Tongue (tissue), 1 donor: ENCODE measurements at regions not wholly inside any gene's neighbourhood (a gene's known extent, or its start where the extent isn't known, plus 50 kb on each side); places are given as distances from the start of the nearest gene placed in this dataset.
A peak's percentile ranks its signal among the peaks of the same experiment; 100 is the strongest.
"Not testable (repeated sequence)": the region's sequence is repeated elsewhere in the genome, so short reads cannot be mapped to it uniquely, and the experiment has no call there.

ENCODE experiments used
- DNase-seq: peaks from one replicate; pipeline ENCODE4 v3.0.0-alpha.2; 2015

GRCh38 chr17:33701910-33702309, 408.8 kb upstream of the ASIC2 start:
- no peak for DNase-seq

GRCh38 chr17:33704856-33705255, 411.8 kb upstream of the ASIC2 start:
- no peak for DNase-seq

GRCh38 chr17:33709881-33710280, 416.8 kb upstream of the ASIC2 start:
- no peak for DNase-seq

- no peak for DNase-seq
These were observed 419.0 kb upstream of the ASIC2 start for GRCh38 chr17:33712120-33712519.

DNA sequence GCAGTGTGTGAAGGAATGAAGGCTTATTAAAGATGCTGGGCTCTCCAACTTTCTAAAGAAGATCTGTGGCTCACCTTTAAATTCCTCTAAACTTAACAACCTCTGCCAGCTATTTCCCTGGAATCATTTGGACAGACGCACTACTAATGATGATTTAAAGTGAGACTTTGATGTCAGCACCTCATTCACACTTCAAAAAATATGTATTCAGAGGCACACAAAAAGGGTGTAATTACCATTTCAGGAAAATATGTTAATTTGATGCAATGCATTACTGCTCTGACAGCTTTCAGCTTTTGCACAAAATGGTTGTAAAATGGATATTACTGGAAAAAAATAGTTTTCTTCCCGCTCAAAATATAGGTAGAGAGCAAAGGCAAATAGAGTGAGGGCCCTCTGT, 423.9 kb upstream of the ASIC2 start:
- DNase-seq: no peak

DNA sequence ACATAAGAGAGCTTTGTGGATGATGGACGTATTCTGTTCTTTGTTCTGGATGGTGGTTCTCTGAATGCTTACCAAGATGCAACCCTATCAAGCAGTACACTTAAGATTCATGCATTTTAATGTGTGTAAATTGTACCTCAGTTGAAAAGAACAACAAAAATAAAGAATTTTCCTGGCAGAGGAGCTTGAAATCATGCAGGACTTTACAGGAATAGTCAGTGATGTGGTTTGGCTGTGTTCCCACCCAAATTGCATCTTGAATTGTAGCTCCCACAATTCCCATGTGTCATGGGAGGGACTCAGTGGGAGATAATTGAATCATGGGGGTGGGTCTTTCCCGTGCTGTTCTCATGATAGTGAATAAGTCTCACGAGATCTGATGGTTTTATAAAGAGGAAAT, 430.6 kb upstream of the ASIC2 start:
- DNase-seq: not testable (repeated sequence)

DNA sequence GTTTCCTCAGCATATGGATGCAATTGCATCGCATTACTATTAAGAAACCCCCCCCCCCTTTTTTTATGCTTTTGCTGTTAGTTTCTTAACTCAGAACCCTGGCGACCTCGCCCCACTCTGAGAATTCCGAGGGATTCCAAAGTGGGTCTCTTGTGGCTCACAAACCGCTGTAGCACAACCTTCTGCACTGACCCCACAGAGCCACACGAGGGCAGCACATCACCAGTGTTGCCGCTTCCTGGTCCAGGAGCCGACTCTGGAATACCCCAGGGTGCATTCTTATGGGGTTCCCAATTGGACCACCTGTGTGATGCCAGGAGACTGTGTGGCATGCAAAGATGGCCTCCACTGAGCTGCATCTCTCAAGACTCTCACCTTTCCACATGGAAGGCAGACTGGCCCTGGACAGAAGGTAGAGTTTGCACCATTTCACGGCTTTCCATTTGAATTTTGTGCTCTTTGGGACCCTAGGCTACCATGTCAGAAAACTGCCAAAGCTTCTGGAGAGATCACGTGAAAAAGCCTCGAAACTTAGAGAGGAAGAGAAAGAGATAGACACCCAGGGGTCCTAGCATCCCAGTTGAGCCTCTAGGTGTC, 432.7 kb upstream of the ASIC2 start:
- peak; percentile 39 for DNase-seq

- no peak for DNase-seq
These were observed 437.0 kb upstream of the ASIC2 start for GRCh38 chr17:33730131-33730530.

DNA sequence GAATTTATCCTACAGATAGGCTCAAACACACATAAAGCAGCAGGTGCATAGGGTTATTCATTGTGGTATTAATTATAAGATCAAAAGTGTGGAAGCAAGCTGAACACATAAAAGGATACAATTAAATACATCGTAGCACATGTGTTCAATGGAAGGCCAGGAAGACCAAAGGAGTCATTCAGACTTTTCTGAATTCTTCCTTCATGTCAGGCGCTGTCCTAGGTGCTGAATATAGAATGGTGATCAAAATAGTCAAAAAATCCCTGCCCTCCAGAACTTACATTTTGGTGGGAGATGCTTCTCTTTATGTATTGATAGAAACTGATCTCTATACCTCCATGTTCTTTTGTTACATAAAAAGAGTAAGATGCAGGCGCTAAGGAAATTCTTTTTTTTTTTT, 439.0 kb upstream of the ASIC2 start:
- peak; percentile 50 for DNase-seq

GRCh38 chr17:33739714-33740113, 446.6 kb upstream of the ASIC2 start:
- DNase-seq: no peak

- no peak for DNase-seq
These were observed 452.1 kb upstream of the ASIC2 start for GRCh38 chr17:33745047-33745760.

DNA sequence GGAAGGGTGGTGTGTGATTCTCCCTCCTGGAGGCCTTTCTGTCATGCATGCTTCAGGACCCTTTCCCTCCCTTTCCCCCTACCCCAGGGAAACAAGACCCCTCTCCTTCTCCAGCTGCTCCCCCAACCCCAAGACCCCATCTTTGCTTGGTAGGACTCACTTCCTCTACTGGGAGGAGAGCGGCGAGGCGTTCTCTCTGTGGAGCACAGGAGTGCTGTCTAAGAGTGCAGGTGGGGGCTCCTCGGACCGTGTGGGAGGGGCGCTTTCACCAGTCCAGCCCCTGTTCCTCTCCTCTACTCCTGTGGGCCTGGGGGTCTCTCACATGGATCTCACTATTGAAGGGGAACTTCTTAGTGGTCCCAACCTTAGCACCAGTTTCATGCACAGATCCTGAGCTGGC, 456.1 kb upstream of the ASIC2 start:
- no peak for DNase-seq

DNA sequence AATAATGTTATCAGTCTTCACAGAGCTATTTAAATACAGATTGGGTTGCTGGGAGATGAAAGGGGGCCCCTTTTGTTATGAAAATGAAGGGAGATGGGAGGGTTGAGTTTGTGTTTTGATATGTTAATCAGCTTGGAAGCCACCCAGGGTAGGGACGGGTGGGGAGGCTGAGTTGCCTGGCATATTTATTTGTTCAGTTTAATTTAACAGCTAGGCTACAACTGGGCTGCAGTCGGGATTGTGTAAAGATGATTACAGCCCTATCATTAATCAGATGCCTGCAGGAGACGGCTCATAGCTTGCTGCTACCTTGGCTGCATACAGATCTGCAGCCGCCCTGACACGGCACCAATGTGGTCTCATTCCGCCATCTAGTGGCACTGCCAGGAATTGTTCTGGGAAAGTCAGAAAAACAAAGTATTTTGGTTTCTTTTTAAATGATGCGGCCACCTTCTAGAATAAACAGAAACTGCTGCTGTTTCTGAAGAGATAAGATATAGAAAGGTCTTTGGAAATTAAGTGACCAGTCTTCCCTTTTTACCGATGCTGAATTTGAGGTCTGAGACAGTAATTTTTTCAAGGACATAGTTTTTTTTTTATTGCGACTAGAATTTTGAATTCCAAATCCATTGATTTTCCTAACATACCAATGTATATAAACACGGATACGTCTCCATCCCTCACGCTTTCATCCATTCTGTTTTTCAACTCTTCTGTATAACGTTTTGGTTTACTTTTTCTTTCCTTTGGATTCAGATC, 458.0 kb upstream of the ASIC2 start:
- peak; percentile 81 for DNase-seq

- DNase-seq: no peak
These were observed 458.6 kb upstream of the ASIC2 start for GRCh38 chr17:33751702-33752065.

DNA sequence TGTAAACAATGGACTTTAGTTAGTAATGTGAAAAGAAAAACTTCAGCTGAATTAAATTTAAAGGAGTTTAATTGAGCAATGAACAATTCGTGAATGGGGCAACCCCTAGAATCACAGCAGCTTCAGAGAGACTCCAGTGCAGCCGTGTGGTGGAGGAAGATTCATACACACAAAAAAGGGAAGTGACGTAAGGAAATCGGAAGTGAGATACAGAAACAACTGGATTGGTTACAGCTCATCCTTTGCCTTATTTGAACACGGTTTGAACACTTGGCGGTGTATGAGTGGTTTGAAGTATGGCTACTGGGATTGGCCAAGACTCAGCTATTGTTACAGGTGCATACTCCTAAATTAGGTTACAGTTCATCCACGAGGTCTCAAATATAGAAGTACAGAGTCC, 460.4 kb upstream of the ASIC2 start:
- DNase-seq: no peak

- DNase-seq: no peak
These were observed 462.9 kb upstream of the ASIC2 start for GRCh38 chr17:33756021-33756420.

- DNase-seq: no peak
These were observed 472.8 kb upstream of the ASIC2 start for GRCh38 chr17:33765871-33766270.

DNA sequence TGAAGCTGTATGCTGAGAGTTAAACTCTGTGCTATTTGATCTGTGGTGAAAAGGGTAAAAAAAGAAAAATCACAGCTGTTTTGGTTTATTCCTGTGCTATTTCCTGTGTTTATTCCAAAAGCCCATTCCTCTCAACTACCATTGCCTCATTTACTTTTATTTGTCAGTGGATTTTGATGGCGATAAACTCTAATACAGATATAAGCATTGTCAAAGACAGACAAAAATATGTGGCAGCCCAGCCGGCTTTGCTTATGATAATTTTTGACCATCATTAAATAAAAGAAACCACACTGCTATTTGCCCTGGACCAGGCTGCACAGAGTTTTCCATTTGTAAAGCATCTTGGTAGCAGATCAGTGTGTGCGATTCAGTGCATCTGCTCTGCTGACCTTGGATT, 473.6 kb upstream of the ASIC2 start:
- DNase-seq: peak; percentile 1

GRCh38 chr17:33769066-33769465, 476.0 kb upstream of the ASIC2 start:
- no peak for DNase-seq

DNA sequence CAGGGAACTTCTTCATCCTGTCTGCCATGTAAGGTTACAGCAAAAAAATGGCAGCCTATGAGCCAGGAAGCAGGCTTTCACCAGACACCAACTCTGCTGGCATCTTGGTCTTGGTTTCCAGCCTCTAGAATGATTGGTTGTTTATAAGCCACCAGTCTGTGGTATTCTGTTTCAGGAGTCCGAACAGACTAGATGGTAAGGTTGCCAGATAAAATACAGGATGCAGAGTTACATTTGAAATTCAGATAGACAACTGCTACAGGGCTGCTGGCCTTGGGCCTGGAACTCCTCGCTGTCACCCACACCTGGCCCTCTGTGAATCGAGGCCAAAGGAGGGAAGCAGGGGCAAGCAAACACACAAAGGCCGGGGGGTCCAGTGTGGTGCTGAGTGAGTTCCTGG, 478.8 kb upstream of the CCL2 start:
- no peak for DNase-seq

DNA sequence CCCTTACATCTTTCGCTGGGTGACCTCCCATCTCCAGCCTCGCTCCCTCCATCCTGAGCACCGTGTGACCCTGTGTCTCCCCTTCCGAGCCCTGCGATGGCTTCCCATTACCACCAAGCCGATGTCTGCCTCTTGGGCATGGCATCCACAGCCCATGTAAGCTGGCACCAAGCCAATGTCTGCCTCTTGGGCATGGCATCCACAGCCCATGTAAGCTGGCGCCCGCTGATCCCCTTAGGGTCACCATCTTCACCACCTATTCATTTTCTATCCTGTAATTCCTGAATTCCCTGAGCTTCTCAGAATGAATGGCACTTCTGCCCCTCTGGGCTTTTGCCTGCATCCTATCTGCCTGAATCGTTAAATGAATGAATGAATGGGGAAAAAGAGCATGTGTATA, 478.2 kb upstream of the CCL2 start:
- DNase-seq: no peak

DNA sequence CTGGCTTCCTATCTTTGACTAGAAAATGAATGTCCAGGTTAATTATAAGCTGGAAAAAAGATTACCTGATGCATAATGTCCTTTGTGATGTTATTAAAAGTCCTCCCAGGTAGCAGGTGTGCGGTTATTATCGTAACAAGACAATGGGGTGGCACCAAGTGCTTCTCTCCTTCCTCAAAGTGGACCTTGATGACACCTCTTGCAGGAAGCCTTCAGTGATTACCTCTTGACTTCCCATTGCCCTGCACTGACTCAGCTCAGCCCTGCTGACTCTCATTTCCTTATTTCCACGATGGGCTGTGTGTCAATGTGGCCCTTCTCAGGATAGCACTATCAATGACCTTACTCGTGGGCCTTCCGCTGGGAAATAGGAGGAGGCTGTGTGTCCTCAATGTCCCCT, 477.4 kb upstream of the CCL2 start:
- no peak for DNase-seq

DNA sequence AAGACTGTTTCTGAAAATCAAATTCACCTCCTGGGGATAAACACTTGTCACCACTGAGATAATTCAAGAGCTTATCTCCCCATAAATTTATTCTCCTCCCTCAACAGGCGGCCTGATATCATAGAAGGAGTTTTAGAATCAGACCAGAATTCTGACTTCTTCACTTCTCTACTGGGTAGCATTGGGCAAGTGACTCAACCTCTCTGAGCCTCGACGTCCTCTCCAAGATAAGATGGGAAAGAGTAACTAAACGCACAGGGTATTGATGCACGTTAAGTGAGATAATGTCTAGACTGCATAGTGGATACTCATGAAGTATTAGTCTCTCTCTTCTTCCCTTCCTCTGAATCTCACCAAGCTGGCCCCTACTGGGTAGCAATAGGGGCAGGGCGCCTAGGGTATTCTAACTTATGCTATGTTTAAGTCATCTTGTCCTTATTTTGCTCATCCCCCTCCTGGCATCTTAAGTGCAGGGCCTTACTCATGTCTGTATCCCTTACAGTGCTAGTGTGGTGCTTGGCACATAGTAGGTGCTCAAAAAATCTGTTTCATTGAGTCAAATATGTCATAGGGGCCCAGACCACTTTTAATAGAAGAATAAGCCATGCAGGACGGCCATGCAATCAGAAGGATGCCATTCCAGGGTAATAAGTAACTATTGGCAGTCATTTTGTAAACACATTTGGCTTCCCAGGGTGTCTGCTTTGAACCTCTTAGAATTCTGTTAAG, 476.4 kb upstream of the CCL2 start:
- DNase-seq: no peak
